Vagina (tissue), 2 donors: ENCODE measurements at regions not wholly inside any gene's neighbourhood (a gene's known extent, or its start where the extent isn't known, plus 50 kb on each side); places are given as distances from the start of the nearest gene placed in this dataset.

Experiments
- CTCF ChIP-seq, 3 experiments: fragments of 450-650 bp in 2 of 3; fragments of 200-600 bp in 1 of 3; sonication (generic) in 1 of 3; IDR thresholded peaks; one replicate each; pipeline ENCODE4 v1.5.1; 2017 to 2019; ENCODE audit warnings: antibody characterized with exemption in 3 of 3, mild to moderate bottlenecking in 2 of 3, moderate library complexity in 2 of 3
- POLR2AphosphoS5 ChIP-seq, 2 donors: sonication (generic); formaldehyde crosslinking; IDR thresholded peaks; one replicate each; pipeline ENCODE4 v1.9.0; 2017; ENCODE audit warnings: antibody characterized with exemption in 2 of 2, mild to moderate bottlenecking in 2 of 2, low read depth in 1 of 2; ENCODE audit not compliant: insufficient read depth in 1 of 2

DNA sequence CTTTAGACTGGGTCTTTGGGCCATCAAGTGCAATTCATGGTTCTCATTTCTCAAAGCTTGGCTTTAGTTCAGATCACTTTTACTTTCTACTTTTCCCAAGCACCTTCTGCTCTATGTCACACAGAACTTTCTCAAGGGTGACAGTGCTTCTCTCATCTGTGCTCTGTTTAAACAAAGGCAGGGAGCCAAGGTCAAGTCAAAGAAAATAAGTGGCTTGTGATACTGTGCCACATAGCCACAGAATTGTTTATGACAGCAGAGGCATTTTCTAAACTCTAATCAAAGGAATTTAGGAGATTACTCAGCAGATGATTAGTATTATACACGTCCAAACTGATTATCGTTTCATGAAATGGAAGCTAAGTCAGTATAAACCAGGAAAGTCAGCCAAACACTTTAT lies 348.0 kb downstream of the HDGFL1 start:
- TF ChIP-seq CTCF (IDR thresholded peaks at IDR 0.05) (no peak), POLR2AphosphoS5 (IDR thresholded peaks at IDR 0.05; ENCODE audit: insufficient read depth in 1 of 2, low read depth in 1 of 2) (no peak)
